Transverse colon (tissue), 4 donors: ENCODE measurements at regions not wholly inside any gene's neighbourhood (a gene's known extent, or its start where the extent isn't known, plus 50 kb on each side); places are given as distances from the start of the nearest gene placed in this dataset.

ENCODE experiments used
- DNase-seq: peaks from one replicate; pipeline ENCODE4 v3.0.0-alpha.2; 2019
- H3K27ac ChIP-seq, 4 donors: fragments of 200-600 bp; sonication (generic); 2 replicates each; pipeline ENCODE4 v1.5.1; 2016 to 2018; ENCODE audit warnings: inconsistent platforms in 4 of 4
- H3K27me3 ChIP-seq: fragments of 200-600 bp; sonication (generic); 2 replicates; pipeline ENCODE4 v1.5.1; 2017; ENCODE audit warnings: inconsistent platforms
- H3K36me3 ChIP-seq, 4 donors: fragments of 200-600 bp; sonication (generic); 2 replicates each; pipeline ENCODE4 v1.5.1; 2017 to 2019; ENCODE audit warnings: inconsistent platforms in 4 of 4
- H3K4me1 ChIP-seq, 4 donors: fragments of 200-600 bp; sonication (generic); 2 replicates each; pipeline ENCODE4 v1.5.1; 2017 to 2020; ENCODE audit warnings: inconsistent platforms in 4 of 4
- H3K4me3 ChIP-seq, 4 donors: fragments of 200-600 bp; sonication (generic); 1 replicate in 1 of 4; 2 replicates in 3 of 4; pipeline versions ENCODE4 v1.5.1 to v1.6.1; 2017 to 2019; ENCODE audit warnings: inconsistent platforms in 4 of 4
- H3K9me3 ChIP-seq, 2 donors: fragments of 200-600 bp; sonication (generic); 2 replicates each; pipeline ENCODE4 v1.5.1; 2017 to 2019; ENCODE audit warnings: inconsistent platforms in 2 of 2
- CTCF ChIP-seq, 5 experiments: fragments of 200-600 bp in 3 of 5; fragments of 450-650 bp in 2 of 5; sonication (generic) in 3 of 5; IDR thresholded peaks; 1 replicate in 2 of 5; 2 replicates in 3 of 5; pipeline ENCODE4 v1.5.1; 2016 to 2017; ENCODE audit warnings: antibody characterized with exemption in 5 of 5, inconsistent platforms in 3 of 5, mild to moderate bottlenecking in 2 of 5, moderate library complexity in 1 of 5
- EP300 ChIP-seq: sonication (generic); formaldehyde crosslinking; IDR thresholded peaks from one replicate; pipeline ENCODE4 v1.6.1; 2017; ENCODE audit warnings: antibody characterized with exemption, low read depth
- POLR2A ChIP-seq: fragments of 450-650 bp; IDR thresholded peaks from one replicate; pipeline ENCODE4 v1.6.1; 2016; ENCODE audit warnings: antibody characterized with exemption, mild to moderate bottlenecking, moderate library complexity
- POLR2AphosphoS5 ChIP-seq, 3 donors: sonication (generic); formaldehyde crosslinking; IDR thresholded peaks; one replicate each; pipeline ENCODE4 v1.6.1; 2016; ENCODE audit warnings: antibody characterized with exemption in 3 of 3
- WGBS, 2 donors: methylation state at CpG; one replicate each; pipeline ENCODE4 v1.1.5; 2018; ENCODE audit warnings: low coverage in 1 of 2; 5-methylcytosine and 5-hydroxymethylcytosine counted together
- in situ Hi-C, 4 donors: fragments of 200-750 bp; cut with MboI; loops; one replicate each; pipeline versions ENCODE4 v1.15.0 to v1.15.1; 2017; ENCODE audit warnings: low sequenced_read_pairs in 3 of 4, low pct_ligation_motif_present in 1 of 4, low pct_unique_long_range_greater_than_20kb in 1 of 4
- intact Hi-C: fragments of 100-400 bp; cut with DNase I; formaldehyde crosslinking; loops from one replicate; pipeline ENCODE4 v1.15.1; 2023; ENCODE audit warnings: low total_unique reads

- DNase-seq = no peak
- WGBS, 2 donors = 93 to 100% methylated on average over 1 of the region's 1 CpG
- H3K4me3 ChIP-seq = no peak overlapping the region
- intact Hi-C loops = no loop called here
- no peak overlapping the region for H3K27ac ChIP-seq
- H3K36me3 ChIP-seq = no peaks in the 10 kb centered on the region
- in situ Hi-C loops = no loop called here
- no peaks in the 10 kb centered on the region for H3K4me1 ChIP-seq
- H3K9me3 ChIP-seq = no peaks in the 10 kb centered on the region
- TF ChIP-seq CTCF (IDR thresholded peaks at IDR 0.05) (no peak), POLR2A (no peak), POLR2AphosphoS5 (IDR thresholded peaks at IDR 0.05) (no peak), EP300 (no peak)
- no peaks in the 10 kb centered on the region for H3K27me3 ChIP-seq
Measured at GRCh38 chr12:41919048-41919447, 225.6 kb downstream of the GXYLT1 start.

GRCh38 chr12:41917938-41918341, 226.7 kb downstream of the GXYLT1 start:
- TF ChIP-seq EP300 = no peak
- no peak for TF ChIP-seq POLR2A
- no peak for TF ChIP-seq POLR2AphosphoS5 (IDR thresholded peaks at IDR 0.05)
- no peak for TF ChIP-seq CTCF (IDR thresholded peaks at IDR 0.05)
- Histone ChIP-seq H3K9me3 (no peaks in the 10 kb centered on the region), H3K27ac (no peak overlapping the region), H3K36me3 (no peaks in the 10 kb centered on the region), H3K4me1 (no peaks in the 10 kb centered on the region), H3K4me3 (no peak overlapping the region), H3K27me3 (no peaks in the 10 kb centered on the region)
- no peak for DNase-seq
- intact Hi-C loops = no loop called here
- in situ Hi-C loops = no loop called here
- WGBS, 2 donors = 39 to 44% methylated on average over 5 of the region's 5 CpGs

GRCh38 chr12:41917181-41917580, 227.5 kb downstream of the GXYLT1 start:
- intact Hi-C loops = no loop called here
- H3K4me1 ChIP-seq = no peaks in the 10 kb centered on the region
- no peak for TF ChIP-seq POLR2AphosphoS5 (IDR thresholded peaks at IDR 0.05)
- TF ChIP-seq POLR2A = no peak
- no peak for TF ChIP-seq CTCF (IDR thresholded peaks at IDR 0.05)
- no peak for TF ChIP-seq EP300
- no peaks in the 10 kb centered on the region for H3K9me3 ChIP-seq
- H3K27ac ChIP-seq = no peak overlapping the region
- H3K36me3 ChIP-seq = no peaks in the 10 kb centered on the region
- H3K4me3 ChIP-seq = no peak overlapping the region
- in situ Hi-C loops = no loop called here
- DNase-seq = no peak
- no peaks in the 10 kb centered on the region for H3K27me3 ChIP-seq

GRCh38 chr12:41910578-41911320, 233.9 kb downstream of the GXYLT1 start:
- H3K27me3 ChIP-seq = no peaks in the 10 kb centered on the region
- H3K4me3 ChIP-seq = no peak overlapping the region
- in situ Hi-C loops (no loop called here), intact Hi-C loops (no loop called here)
- WGBS, 2 donors = 50 to 53% methylated on average over 6 of the region's 6 CpGs
- H3K27ac ChIP-seq = no peak overlapping the region
- H3K4me1 ChIP-seq = no peaks in the 10 kb centered on the region
- DNase-seq = no peak
- TF ChIP-seq POLR2A (no peak), CTCF (IDR thresholded peaks at IDR 0.05) (no peak), EP300 (no peak), POLR2AphosphoS5 (IDR thresholded peaks at IDR 0.05) (no peak)
- H3K9me3 ChIP-seq = no peaks in the 10 kb centered on the region
- no peaks in the 10 kb centered on the region for H3K36me3 ChIP-seq
